GM19463 (cell line): ENCODE measurements at regions not wholly inside any gene's neighbourhood (a gene's known extent, or its start where the extent isn't known, plus 50 kb on each side); places are given as distances from the start of the nearest gene placed in this dataset.

Source experiments
- ATAC-seq: cut with Tn5 transposase; IDR thresholded peaks from one replicate; pipeline ENCODE4 v1.9.1; 2021; ENCODE audit warnings: mild to moderate bottlenecking, moderate library complexity; ENCODE audit not compliant: unreplicated experiment

GRCh38 chr5:8871446-8871845 lies 674.4 kb downstream of the SEMA5A start:
- no peak for ATAC-seq

GRCh38 chr5:8875722-8876121 lies 670.2 kb downstream of the SEMA5A start:
- ATAC-seq = no peak

- peak; percentile 86 for ATAC-seq
These were observed 666.6 kb downstream of the SEMA5A start for GRCh38 chr5:8879248-8879647.

GRCh38 chr5:8884029-8884428 lies 661.8 kb downstream of the SEMA5A start:
- ATAC-seq = no peak

GRCh38 chr5:8892926-8893325 lies 652.9 kb downstream of the SEMA5A start:
- ATAC-seq = no peak

GRCh38 chr5:8894031-8894430 lies 651.8 kb downstream of the SEMA5A start:
- ATAC-seq = no peak

- no peak for ATAC-seq
These were observed 650.8 kb downstream of the SEMA5A start for GRCh38 chr5:8895062-8895461.

- no peak for ATAC-seq
These were observed 650.3 kb downstream of the SEMA5A start for GRCh38 chr5:8895599-8895998.

- no peak for ATAC-seq
These were observed 648.6 kb downstream of the SEMA5A start for GRCh38 chr5:8897316-8897715.

GRCh38 chr5:8905021-8905420 lies 640.9 kb downstream of the SEMA5A start:
- no peak for ATAC-seq

- no peak for ATAC-seq
These were observed 639.4 kb downstream of the SEMA5A start for GRCh38 chr5:8906303-8906967.

- ATAC-seq = no peak
These were observed 638.6 kb downstream of the SEMA5A start for GRCh38 chr5:8907168-8907868.

GRCh38 chr5:8908055-8908683 lies 637.7 kb downstream of the SEMA5A start:
- ATAC-seq = no peak

- no peak for ATAC-seq
These were observed 633.8 kb downstream of the SEMA5A start for GRCh38 chr5:8912106-8912505.

GRCh38 chr5:8913522-8913921 lies 632.4 kb downstream of the SEMA5A start:
- peak; percentile 55 for ATAC-seq

GRCh38 chr5:8919096-8919495 lies 626.8 kb downstream of the SEMA5A start:
- no peak for ATAC-seq

GRCh38 chr5:8923526-8923925 lies 622.3 kb downstream of the SEMA5A start:
- ATAC-seq = no peak

- ATAC-seq = no peak
These were observed 621.7 kb downstream of the SEMA5A start for GRCh38 chr5:8924054-8924793.

GRCh38 chr5:8930021-8930420 lies 615.9 kb downstream of the SEMA5A start:
- ATAC-seq = no peak

- no peak for ATAC-seq
These were observed 611.4 kb downstream of the SEMA5A start for GRCh38 chr5:8934455-8934854.

GRCh38 chr5:8940934-8941333 lies 604.9 kb downstream of the SEMA5A start:
- no peak for ATAC-seq
